RPMI8226 (cell line): ENCODE measurements at regions not wholly inside any gene's neighbourhood (a gene's known extent, or its start where the extent isn't known, plus 50 kb on each side); places are given as distances from the start of the nearest gene placed in this dataset.

Experiments used
- DNase-seq: peaks from one replicate; pipeline ENCODE4 v3.0.0-alpha.2; 2015

GRCh38 chr2:12222554-12222953, 476.1 kb downstream of the LPIN1 start:
- DNase-seq, result no peak

GRCh38 chr2:12223732-12224131, 477.3 kb downstream of the LPIN1 start:
- no peak for DNase-seq

GRCh38 chr2:12226653-12227052, 480.2 kb downstream of the LPIN1 start:
- no peak for DNase-seq

DNA sequence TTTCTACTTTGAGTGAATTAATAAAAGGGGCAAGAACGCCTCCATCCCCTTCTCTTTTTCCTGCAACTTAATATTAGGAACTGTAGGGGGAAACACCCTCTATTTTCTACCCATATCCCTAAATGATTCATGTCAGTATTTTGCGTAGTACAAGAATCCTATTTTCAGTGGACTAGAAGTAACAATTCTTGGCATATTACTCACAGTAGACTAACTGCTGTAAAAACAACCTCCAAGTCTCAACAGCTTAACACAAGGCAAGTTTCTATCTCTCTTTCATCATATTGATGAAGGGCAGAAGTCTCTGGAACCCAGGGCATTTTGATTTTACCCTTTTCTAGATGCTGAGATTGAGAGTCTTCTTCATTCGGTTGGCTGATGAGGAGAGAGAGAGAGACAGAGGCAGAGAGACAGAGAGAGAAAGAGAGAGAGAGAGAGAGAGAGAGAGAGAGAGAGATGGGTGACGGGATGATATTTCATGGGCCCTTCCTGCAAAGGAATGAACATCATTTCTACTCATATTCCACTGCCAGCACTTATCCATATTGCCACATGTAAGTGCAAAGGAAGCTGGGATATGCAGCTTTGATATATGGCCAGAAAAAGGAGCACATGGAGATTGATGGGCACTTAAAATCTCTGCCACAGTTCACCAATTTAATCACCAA, 481.6 kb downstream of the LPIN1 start:
- no peak for DNase-seq

GRCh38 chr2:12231288-12231687, 484.9 kb downstream of the LPIN1 start:
- no peak for DNase-seq

GRCh38 chr2:12232876-12233275, 483.9 kb upstream of the TRIB2 start:
- no peak for DNase-seq

DNA sequence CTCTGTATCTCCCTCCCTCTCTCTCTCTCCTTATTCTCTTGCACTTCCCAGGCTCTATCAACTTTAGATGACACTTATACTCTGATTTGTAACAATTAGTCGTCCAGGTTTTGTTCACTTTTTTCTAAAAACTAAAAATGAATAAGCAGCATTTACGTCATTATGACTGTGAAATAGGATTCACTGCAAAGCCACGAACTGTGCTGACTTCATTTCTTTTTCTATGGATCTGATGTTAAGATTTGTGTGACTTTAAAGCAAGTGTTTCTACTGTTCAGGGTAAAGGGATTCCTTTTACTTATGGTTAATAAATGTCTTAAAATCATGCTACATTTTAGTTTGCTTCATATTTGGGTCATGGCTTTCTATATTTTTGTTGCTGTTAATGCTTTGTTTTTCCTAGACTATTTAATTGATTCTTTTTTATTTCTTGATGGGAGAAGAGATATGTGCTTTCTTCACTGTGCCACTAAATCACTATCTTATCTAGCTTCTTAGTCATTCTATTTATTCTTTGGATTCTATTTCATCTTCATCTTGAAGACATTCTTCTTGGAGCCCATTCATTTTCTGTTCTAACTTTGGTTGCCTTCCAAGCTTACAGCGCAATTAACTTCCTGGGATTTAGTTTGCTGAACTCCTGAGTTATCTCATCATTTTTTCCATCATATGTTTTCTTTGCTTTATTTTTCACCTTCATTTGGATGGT, 480.4 kb upstream of the TRIB2 start:
- no peak for DNase-seq

- DNase-seq, result no peak
These were observed 476.5 kb upstream of the TRIB2 start for GRCh38 chr2:12240206-12240605.

DNA sequence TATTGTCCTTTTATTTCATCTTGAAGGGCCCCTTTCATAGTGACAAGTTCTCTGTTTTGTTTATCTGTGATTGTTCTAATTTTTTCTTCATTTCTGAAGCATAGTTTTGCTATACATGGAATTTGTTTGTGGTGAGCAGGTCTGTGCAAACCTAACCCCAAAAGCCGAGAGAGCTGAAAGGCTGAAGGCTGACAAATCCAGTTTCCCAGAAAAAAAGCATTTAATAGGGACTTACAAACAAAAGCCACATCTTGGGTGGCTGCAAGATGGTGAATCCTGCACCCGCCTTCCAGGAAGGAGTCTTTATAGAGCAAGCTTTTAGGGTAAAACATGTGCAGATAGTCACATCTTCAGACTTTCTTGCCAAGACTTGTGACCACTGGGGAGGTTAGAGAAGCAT, 473.4 kb upstream of the TRIB2 start:
- DNase-seq, result no peak

DNA sequence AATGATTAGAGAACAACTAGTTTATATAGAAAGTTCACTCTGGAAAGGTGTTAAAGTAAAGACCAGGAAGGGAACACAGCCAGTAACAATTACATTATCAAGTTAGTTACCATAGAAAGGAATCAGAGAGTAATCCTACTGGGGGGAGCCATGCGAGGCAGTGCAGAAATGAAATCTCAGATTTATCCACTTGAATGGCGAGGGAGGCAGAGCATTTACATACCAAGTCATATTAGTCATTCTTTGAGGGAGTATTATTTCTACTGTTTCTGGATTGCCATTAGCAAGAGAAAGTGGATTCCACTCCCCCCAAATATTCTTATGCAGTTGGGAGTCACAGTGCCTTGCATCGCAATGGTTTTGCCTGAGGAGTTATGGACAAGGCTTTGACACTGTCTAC, 472.7 kb upstream of the TRIB2 start:
- no peak for DNase-seq

- no peak for DNase-seq
These were observed 465.6 kb upstream of the TRIB2 start for GRCh38 chr2:12251121-12251520.

GRCh38 chr2:12251749-12252148, 465.0 kb upstream of the TRIB2 start:
- no peak for DNase-seq

DNA sequence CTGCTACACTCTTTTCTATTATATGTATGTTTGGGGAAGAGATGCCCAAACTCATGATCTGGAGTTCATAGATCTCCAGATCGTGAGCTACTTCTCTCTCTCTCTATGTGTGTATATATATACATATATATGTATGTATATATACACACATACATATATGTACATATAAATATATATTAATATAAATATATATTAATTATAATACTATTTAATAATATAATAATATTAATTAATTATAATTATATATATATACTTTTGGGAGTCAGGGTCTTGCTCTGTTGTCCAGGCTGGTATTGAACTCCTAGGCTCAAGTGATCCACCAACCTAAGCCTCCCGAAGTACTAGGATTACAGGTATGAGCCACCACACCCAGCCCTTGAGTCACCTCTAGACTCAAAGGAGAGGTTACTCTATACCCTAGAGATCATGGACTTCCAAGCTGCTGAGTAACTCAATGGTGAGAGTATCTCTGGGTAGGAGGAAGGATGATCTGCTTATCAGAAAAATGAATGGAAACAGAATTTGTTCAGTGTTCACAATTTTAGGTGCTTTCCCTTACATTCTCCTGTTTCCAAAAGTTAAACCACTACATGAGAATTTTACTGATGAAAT, 463.5 kb upstream of the TRIB2 start:
- no peak for DNase-seq

- no peak for DNase-seq
These were observed 462.4 kb upstream of the TRIB2 start for GRCh38 chr2:12254280-12254860.

GRCh38 chr2:12256206-12256605, 460.5 kb upstream of the TRIB2 start:
- no peak for DNase-seq

DNA sequence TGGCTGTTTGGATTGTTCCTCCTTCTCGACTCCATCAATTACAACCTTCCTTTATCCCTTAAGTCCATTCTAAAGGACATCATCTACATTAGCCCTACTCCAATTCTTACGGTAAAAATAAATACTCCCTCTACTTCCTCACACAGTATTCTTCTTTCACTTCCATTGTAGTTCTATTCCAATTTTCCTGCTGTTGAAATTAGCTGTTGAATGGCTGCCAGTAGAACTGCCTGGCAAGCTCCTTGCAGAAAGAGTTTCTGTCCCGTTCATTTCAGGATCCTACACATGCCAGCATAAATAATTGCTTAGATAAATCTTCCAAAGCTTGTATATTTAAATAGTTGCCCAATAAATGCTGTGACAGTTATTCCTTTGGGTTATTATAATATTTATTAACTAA, 459.3 kb upstream of the TRIB2 start:
- no peak for DNase-seq

DNA sequence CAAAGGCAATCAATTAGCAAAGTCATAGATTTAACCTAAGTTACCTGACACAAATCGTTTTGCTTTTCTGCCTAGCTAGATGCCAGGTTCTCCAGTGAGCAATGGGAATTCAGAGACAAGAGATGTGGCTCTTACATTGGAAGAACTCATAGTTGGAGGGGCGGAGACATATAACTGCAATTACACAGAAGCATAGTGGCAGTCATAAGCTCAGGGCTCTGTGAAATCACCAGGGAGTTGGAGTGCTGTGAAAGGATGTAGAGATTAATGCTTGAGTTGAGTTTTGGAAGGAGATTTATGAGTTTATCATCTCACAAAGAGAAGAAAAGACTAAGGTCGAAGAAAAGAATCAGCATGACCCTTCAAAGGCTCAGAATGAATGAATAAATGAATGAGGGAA, 457.2 kb upstream of the TRIB2 start:
- no peak for DNase-seq

DNA sequence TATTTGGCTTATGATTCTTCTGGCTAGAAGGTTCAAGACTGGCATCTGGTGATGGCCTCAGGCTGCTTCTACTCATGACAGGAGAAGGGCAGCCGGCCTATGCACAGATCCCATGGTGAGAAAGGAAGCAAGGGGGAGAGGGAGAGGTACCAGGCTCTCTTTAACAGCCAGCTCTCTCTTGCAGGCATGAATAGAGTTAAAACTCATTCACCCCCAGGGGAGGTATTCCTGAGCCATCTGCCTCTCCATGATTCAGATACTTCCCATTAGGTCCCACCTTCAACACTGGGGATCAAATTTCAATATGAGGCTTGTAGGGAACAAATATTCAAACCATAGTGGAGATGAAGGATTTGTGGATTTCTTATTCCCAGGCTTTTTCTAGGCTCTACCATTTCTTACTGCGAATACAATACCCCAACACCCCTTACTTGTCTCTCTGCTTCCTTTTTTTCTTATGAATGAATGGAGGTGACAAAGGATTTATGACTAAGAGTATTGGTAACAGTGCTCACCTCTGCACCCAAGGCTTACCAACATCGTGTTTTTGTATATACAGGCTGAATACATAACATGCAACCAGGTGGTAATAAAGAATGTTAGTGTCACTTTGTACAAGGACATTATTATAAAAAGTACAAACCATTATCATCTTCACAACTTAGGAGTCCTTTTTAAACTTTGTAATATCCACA, 454.6 kb upstream of the TRIB2 start:
- no peak for DNase-seq

GRCh38 chr2:12262681-12263436, 453.9 kb upstream of the TRIB2 start:
- peak; percentile 7 for DNase-seq

GRCh38 chr2:12263730-12264129, 453.0 kb upstream of the TRIB2 start:
- no peak for DNase-seq

DNA sequence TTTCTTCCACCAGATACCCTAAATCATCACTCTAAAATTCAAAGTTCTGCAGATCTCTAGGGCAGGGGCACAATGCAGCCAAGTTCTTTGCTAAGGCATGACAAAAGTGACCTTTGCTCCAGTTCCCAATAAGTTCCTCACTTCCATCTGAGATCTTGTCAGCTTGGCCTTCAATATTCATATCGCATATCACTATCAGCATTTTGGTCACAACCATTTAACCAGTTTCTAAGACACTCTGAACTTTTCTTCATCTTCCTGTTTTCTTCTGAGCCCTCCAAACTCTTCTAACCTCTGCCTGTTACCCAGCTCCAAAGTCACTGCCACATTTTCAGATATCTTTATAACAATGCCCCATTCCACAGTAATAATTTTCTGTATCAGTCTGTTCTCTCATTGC, 452.6 kb upstream of the TRIB2 start:
- no peak for DNase-seq

GRCh38 chr2:12265646-12266045, 451.1 kb upstream of the TRIB2 start:
- no peak for DNase-seq

DNA sequence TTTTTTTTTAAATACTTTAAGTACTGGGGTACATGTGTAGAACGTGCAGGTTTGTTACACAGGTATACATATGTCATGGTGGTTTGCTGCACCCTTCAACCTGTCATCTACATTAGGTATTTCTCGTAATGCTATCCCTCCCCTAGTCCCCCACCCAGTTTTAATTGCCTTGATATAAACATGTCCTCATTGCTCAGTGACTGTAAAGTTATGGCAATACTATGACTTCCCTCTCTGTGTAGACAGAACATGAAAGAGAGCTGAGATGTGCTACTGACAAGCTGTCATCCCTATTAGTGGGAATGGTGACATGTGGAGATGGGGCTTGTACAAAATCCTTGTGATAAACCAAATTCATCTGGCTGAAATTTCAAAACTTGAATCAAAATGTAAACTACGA, 449.7 kb upstream of the TRIB2 start:
- DNase-seq, result no peak
